ENCODE measurements at regions not wholly inside any gene's neighbourhood (a gene's known extent, or its start where the extent isn't known, plus 50 kb on each side); places are given as distances from the start of the nearest gene placed in this dataset.

- no peak for TF ChIP-seq EZH2phosphoT487 (conservative IDR thresholded peaks at IDR 0.05; ENCODE audit: low read length)
- TF ChIP-seq CTCF (IDR thresholded peaks at IDR 0.05; ENCODE audit: insufficient read depth, low read length, poor library complexity, severe bottlenecking) = no peak
- Histone ChIP-seq H3F3A (ENCODE audit: insufficient read depth) (no peaks in the 10 kb centered on the region), H3K27me3 (ENCODE audit: low read length) (no peaks in the 10 kb centered on the region), H3K27ac (ENCODE audit: low read depth, low read length) (no peak overlapping the region), H3K4me3 (ENCODE audit: insufficient read depth, low read length, poor library complexity, severe bottlenecking) (no peak overlapping the region), H3K9ac (ENCODE audit: low read length) (no peak overlapping the region), H3K4me2 (ENCODE audit: low read depth, low read length, poor library complexity, severe bottlenecking) (no peak overlapping the region), H3K9me3 (ENCODE audit: insufficient read depth, low read length) (no peaks in the 10 kb centered on the region), H3K36me3 (ENCODE audit: low read length) (no peaks in the 10 kb centered on the region), H3K9me2 (replicated peaks; ENCODE audit: insufficient read depth, low read length) (no peaks in the 10 kb centered on the region), H2AFZ (ENCODE audit: low read depth, low read length, severe bottlenecking) (no peak overlapping the region), H4K20me1 (ENCODE audit: low read depth, low read length) (no peaks in the 10 kb centered on the region), H3K79me2 (ENCODE audit: insufficient read depth, low read length) (no peaks in the 10 kb centered on the region)
Measured at GRCh38 chrX:122869171-122869570, 314.9 kb upstream of the GRIA3 start.

GRCh38 chrX:122878269-122878668 lies 305.8 kb upstream of the GRIA3 start:
- Histone ChIP-seq H3K9me3 (ENCODE audit: insufficient read depth, low read length) (no peaks in the 10 kb centered on the region), H3K36me3 (ENCODE audit: low read length) (no peaks in the 10 kb centered on the region), H3K9ac (ENCODE audit: low read length) (no peak overlapping the region), H3F3A (ENCODE audit: insufficient read depth) (no peaks in the 10 kb centered on the region), H3K9me2 (replicated peaks; ENCODE audit: insufficient read depth, low read length) (no peaks in the 10 kb centered on the region), H4K20me1 (ENCODE audit: low read depth, low read length) (no peaks in the 10 kb centered on the region), H3K27ac (ENCODE audit: low read depth, low read length) (no peak overlapping the region), H3K4me2 (ENCODE audit: low read depth, low read length, poor library complexity, severe bottlenecking) (no peak overlapping the region), H2AFZ (ENCODE audit: low read depth, low read length, severe bottlenecking) (no peak overlapping the region), H3K79me2 (ENCODE audit: insufficient read depth, low read length) (no peaks in the 10 kb centered on the region), H3K4me3 (ENCODE audit: insufficient read depth, low read length, poor library complexity, severe bottlenecking) (no peak overlapping the region), H3K27me3 (ENCODE audit: low read length) (no peaks in the 10 kb centered on the region)
- TF ChIP-seq CTCF (IDR thresholded peaks at IDR 0.05; ENCODE audit: insufficient read depth, low read length, poor library complexity, severe bottlenecking) = no peak
- TF ChIP-seq EZH2phosphoT487 (conservative IDR thresholded peaks at IDR 0.05; ENCODE audit: low read length) = no peak

- no peaks in the 10 kb centered on the region for H3K9me3 ChIP-seq (ENCODE audit: insufficient read depth, low read length)
- no peaks in the 10 kb centered on the region for H4K20me1 ChIP-seq (ENCODE audit: low read depth, low read length)
- no peak overlapping the region for H3K4me3 ChIP-seq (ENCODE audit: insufficient read depth, low read length, poor library complexity, severe bottlenecking)
- H3K9ac ChIP-seq (ENCODE audit: low read length) = no peak overlapping the region
- H3K9me2 ChIP-seq (replicated peaks; ENCODE audit: insufficient read depth, low read length) = no peaks in the 10 kb centered on the region
- no peak overlapping the region for H3K4me2 ChIP-seq (ENCODE audit: low read depth, low read length, poor library complexity, severe bottlenecking)
- no peak overlapping the region for H2AFZ ChIP-seq (ENCODE audit: low read depth, low read length, severe bottlenecking)
- no peak for TF ChIP-seq CTCF (IDR thresholded peaks at IDR 0.05; ENCODE audit: insufficient read depth, low read length, poor library complexity, severe bottlenecking)
- no peak for TF ChIP-seq EZH2phosphoT487 (conservative IDR thresholded peaks at IDR 0.05; ENCODE audit: low read length)
- no peaks in the 10 kb centered on the region for H3K27me3 ChIP-seq (ENCODE audit: low read length)
- H3K79me2 ChIP-seq (ENCODE audit: insufficient read depth, low read length) = no peaks in the 10 kb centered on the region
- no peaks in the 10 kb centered on the region for H3F3A ChIP-seq (ENCODE audit: insufficient read depth)
- no peaks in the 10 kb centered on the region for H3K36me3 ChIP-seq (ENCODE audit: low read length)
- H3K27ac ChIP-seq (ENCODE audit: low read depth, low read length) = no peak overlapping the region
Measured at GRCh38 chrX:122880952-122881351, 303.1 kb upstream of the GRIA3 start.
